MM.1S (cell line): ENCODE measurements at regions not wholly inside any gene's neighbourhood (a gene's known extent, or its start where the extent isn't known, plus 50 kb on each side); places are given as distances from the start of the nearest gene placed in this dataset.

Experiments used
- DNase-seq: peaks from one replicate; pipeline ENCODE4 v3.0.0-alpha.2; 2015
- H2AFZ ChIP-seq: fragments of 300-600 bp; sonication (generic); 2 replicates; pipeline ENCODE4 v1.6.0; 2016; ENCODE audit warnings: antibody characterized with exemption, low read length
- H3F3A ChIP-seq: fragments of 300-600 bp; sonication (generic); 2 replicates; pipeline ENCODE4 v1.6.1; 2016; ENCODE audit warnings: mild to moderate bottlenecking, antibody characterized with exemption, low read length, moderate library complexity, mixed read lengths; ENCODE audit not compliant: insufficient read depth
- H3K27ac ChIP-seq: fragments of 300-600 bp; sonication (generic); 2 replicates; pipeline ENCODE4 v1.5.1; 2016; ENCODE audit warnings: mild to moderate bottlenecking, low read length
- H3K27me3 ChIP-seq: fragments of 300-600 bp; sonication (generic); replicated peaks from 2 replicates; pipeline ENCODE4 v1.6.0; 2016; ENCODE audit warnings: low read length; ENCODE audit not compliant: insufficient read depth
- H3K36me3 ChIP-seq: fragments of 300-600 bp; sonication (generic); replicated peaks from 2 replicates; pipeline ENCODE4 v1.6.1; 2016; ENCODE audit warnings: mild to moderate bottlenecking, low read length, mixed read lengths; ENCODE audit not compliant: insufficient read depth
- H3K4me1 ChIP-seq: fragments of 300-600 bp; sonication (generic); 2 replicates; pipeline ENCODE4 v1.6.1; 2016; ENCODE audit warnings: low read length, mixed read lengths
- H3K4me2 ChIP-seq: fragments of 300-600 bp; sonication (generic); 2 replicates; pipeline ENCODE4 v1.6.0; 2016; ENCODE audit warnings: low read depth, low read length
- H3K4me3 ChIP-seq: fragments of 300-600 bp; sonication (generic); 2 replicates; pipeline ENCODE4 v1.5.1; 2016; ENCODE audit warnings: low read length, mixed read lengths
- H3K79me2 ChIP-seq: fragments of 300-600 bp; sonication (generic); 2 replicates; pipeline ENCODE4 v1.6.1; 2016; ENCODE audit warnings: mixed run types, low read length, mixed read lengths
- H3K9ac ChIP-seq: fragments of 300-600 bp; sonication (generic); 2 replicates; pipeline ENCODE4 v1.6.1; 2016; ENCODE audit warnings: low read length, mixed read lengths
- H3K9me2 ChIP-seq: fragments of 300-600 bp; sonication (generic); replicated peaks from 2 replicates; pipeline ENCODE4 v1.6.1; 2016; ENCODE audit warnings: mild to moderate bottlenecking, low read length, mixed read lengths; ENCODE audit not compliant: insufficient read depth
- H3K9me3 ChIP-seq: fragments of 300-600 bp; sonication (generic); replicated peaks from 2 replicates; pipeline ENCODE4 v1.6.1; 2016; ENCODE audit warnings: mild to moderate bottlenecking, low read length, mixed read lengths; ENCODE audit not compliant: insufficient read depth
- H4K20me1 ChIP-seq: fragments of 300-600 bp; sonication (generic); 2 replicates; pipeline ENCODE4 v1.6.1; 2016; ENCODE audit warnings: mild to moderate bottlenecking, low read length, moderate library complexity, mixed read lengths; ENCODE audit not compliant: insufficient read depth
- CTCF ChIP-seq: fragments of 300-600 bp; sonication (generic); IDR thresholded peaks from 2 replicates; pipeline ENCODE4 v1.5.1; 2016; ENCODE audit warnings: antibody characterized with exemption, low read length, mixed read lengths
- EZH2 ChIP-seq: fragments of 300-600 bp; sonication (generic); optimal IDR thresholded peaks from 2 replicates; pipeline ENCODE3; 2017; ENCODE audit warnings: low read depth, mild to moderate bottlenecking, antibody characterized with exemption, low read length, mixed read lengths
- EZH2phosphoT487 ChIP-seq: fragments of 300-600 bp; sonication (generic); IDR thresholded peaks from 2 replicates; pipeline ENCODE4 v1.6.1; 2018; ENCODE audit warnings: antibody characterized with exemption, low read length

- Histone ChIP-seq H3F3A (no peaks in the 10 kb centered on the region), H3K79me2 (no peaks in the 10 kb centered on the region), H3K36me3 (no peaks in the 10 kb centered on the region), H3K27me3 (no peaks in the 10 kb centered on the region), H2AFZ (no peak overlapping the region), H4K20me1 (no peaks in the 10 kb centered on the region), H3K4me3 (no peak overlapping the region), H3K9me2 (no peaks in the 10 kb centered on the region), H3K27ac (no peak overlapping the region), H3K4me2 (no peak overlapping the region), H3K4me1 (no peaks in the 10 kb centered on the region), H3K9me3 (no peaks in the 10 kb centered on the region), H3K9ac (no peak overlapping the region)
- no peak for DNase-seq
- no peak for TF ChIP-seq EZH2
- TF ChIP-seq EZH2phosphoT487: no peak
- TF ChIP-seq CTCF: no peak
Measured at GRCh38 chr5:174410716-174411478, 313.5 kb upstream of the MSX2 start.

- no peaks in the 10 kb centered on the region for H3K79me2 ChIP-seq
- H3F3A ChIP-seq: no peaks in the 10 kb centered on the region
- no peaks in the 10 kb centered on the region for H3K36me3 ChIP-seq
- no peaks in the 10 kb centered on the region for H3K27me3 ChIP-seq
- no peaks in the 10 kb centered on the region for H3K9me2 ChIP-seq
- no peaks in the 10 kb centered on the region for H3K4me1 ChIP-seq
- H3K4me3 ChIP-seq: no peak overlapping the region
- no peaks in the 10 kb centered on the region for H3K9me3 ChIP-seq
- DNase-seq: no peak
- no peak overlapping the region for H3K9ac ChIP-seq
- H2AFZ ChIP-seq: no peak overlapping the region
- H3K4me2 ChIP-seq: no peak overlapping the region
- no peaks in the 10 kb centered on the region for H4K20me1 ChIP-seq
- TF ChIP-seq EZH2phosphoT487: no peak
- no peak for TF ChIP-seq CTCF
- no peak for TF ChIP-seq EZH2
- no peak overlapping the region for H3K27ac ChIP-seq
Measured at GRCh38 chr5:174411479-174411819, 312.9 kb upstream of the MSX2 start.

- no peak overlapping the region for H3K4me3 ChIP-seq
- H3K4me2 ChIP-seq: no peak overlapping the region
- H3K79me2 ChIP-seq: no peaks in the 10 kb centered on the region
- no peaks in the 10 kb centered on the region for H3K9me3 ChIP-seq
- no peak for DNase-seq
- no peak overlapping the region for H3K27ac ChIP-seq
- no peak overlapping the region for H3K9ac ChIP-seq
- no peaks in the 10 kb centered on the region for H3K36me3 ChIP-seq
- no peaks in the 10 kb centered on the region for H4K20me1 ChIP-seq
- no peak for TF ChIP-seq CTCF
- TF ChIP-seq EZH2phosphoT487: no peak
- no peak for TF ChIP-seq EZH2
- H3K27me3 ChIP-seq: no peaks in the 10 kb centered on the region
- H3K4me1 ChIP-seq: no peaks in the 10 kb centered on the region
- H2AFZ ChIP-seq: no peak overlapping the region
- H3F3A ChIP-seq: no peaks in the 10 kb centered on the region
- no peaks in the 10 kb centered on the region for H3K9me2 ChIP-seq
Measured at GRCh38 chr5:174412374-174412773, 312.0 kb upstream of the MSX2 start.
